ENCODE measurements at regions not wholly inside any gene's neighbourhood (a gene's known extent, or its start where the extent isn't known, plus 50 kb on each side); places are given as distances from the start of the nearest gene placed in this dataset.

DNA sequence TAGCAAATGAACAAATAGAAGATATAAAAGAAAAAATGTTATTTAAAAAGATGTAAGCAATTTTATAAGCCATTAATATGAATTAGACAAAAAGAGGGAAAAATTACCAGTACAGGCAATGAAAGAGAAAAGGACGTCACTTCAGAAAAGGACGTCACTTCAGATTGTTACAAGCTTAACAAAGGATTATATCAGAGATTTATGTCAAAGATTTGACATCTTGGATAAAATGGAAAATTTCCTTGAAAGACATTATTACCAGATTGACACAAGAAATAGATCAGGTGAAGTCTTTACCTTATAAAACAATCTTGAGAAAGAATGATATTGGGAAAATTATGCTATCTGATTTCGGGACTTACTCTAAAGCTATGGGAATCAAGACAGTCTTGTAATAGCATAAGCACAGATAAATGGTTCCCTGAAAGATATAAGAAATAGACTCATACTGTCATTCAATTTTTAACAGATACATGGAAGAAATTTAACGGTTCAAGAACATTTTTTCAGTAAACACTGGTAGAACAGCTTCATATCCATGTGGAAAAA, 625.4 kb upstream of the EDIL3 start:
- no peaks in the 10 kb centered on the region for H3K9me3 Mint-ChIP-seq
- TF ChIP-seq, protein P1, sequence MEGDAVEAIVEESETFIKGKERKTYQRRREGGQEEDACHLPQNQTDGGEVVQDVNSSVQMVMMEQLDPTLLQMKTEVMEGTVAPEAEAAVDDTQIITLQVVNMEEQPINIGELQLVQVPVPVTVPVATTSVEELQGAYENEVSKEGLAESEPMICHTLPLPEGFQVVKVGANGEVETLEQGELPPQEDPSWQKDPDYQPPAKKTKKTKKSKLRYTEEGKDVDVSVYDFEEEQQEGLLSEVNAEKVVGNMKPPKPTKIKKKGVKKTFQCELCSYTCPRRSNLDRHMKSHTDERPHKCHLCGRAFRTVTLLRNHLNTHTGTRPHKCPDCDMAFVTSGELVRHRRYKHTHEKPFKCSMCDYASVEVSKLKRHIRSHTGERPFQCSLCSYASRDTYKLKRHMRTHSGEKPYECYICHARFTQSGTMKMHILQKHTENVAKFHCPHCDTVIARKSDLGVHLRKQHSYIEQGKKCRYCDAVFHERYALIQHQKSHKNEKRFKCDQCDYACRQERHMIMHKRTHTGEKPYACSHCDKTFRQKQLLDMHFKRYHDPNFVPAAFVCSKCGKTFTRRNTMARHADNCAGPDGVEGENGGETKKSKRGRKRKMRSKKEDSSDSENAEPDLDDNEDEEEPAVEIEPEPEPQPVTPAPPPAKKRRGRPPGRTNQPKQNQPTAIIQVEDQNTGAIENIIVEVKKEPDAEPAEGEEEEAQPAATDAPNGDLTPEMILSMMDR (IDR thresholded peaks at IDR 0.05), result no peak
- no peaks in the 10 kb centered on the region for H3K27me3 Mint-ChIP-seq (ENCODE audit: low read depth, poor library complexity)
- DNase-seq, result no peak
- no peaks in the 10 kb centered on the region for H3K36me3 Mint-ChIP-seq (ENCODE audit: low read depth)
- no peak overlapping the region for H3K4me3 Mint-ChIP-seq
- H3K27ac Mint-ChIP-seq, result no peak overlapping the region
- no peaks in the 10 kb centered on the region for H3K4me1 Mint-ChIP-seq

DNA sequence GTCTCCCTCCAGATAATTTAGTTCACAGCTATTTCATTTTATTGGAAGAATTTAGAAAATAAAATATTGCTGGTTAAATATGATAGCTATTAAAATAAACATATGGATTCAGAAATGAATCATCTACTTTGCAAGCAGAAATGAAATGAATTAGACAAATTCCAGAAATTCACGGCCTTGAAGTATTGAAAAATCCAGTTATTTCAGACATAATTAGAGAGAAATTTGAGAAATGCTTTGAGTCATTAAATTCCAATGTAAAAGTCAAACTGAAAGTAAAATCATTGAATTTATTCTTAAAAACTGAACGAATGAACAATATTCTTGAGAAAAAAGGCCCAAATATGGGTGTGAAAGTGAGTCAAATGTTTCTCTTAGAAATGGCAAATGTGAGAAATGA, 632.6 kb upstream of the EDIL3 start:
- Mint-ChIP-seq H3K27me3 (ENCODE audit: low read depth, poor library complexity) (no peaks in the 10 kb centered on the region), H3K9me3 (peaks cover under 1% of the 10 kb centered on the region), H3K4me1 (no peaks in the 10 kb centered on the region), H3K36me3 (ENCODE audit: low read depth) (no peaks in the 10 kb centered on the region), H3K27ac (no peak overlapping the region), H3K4me3 (no peak overlapping the region)
- DNase-seq, result no peak
- TF ChIP-seq, protein P1 (IDR thresholded peaks at IDR 0.05), result no peak

DNA sequence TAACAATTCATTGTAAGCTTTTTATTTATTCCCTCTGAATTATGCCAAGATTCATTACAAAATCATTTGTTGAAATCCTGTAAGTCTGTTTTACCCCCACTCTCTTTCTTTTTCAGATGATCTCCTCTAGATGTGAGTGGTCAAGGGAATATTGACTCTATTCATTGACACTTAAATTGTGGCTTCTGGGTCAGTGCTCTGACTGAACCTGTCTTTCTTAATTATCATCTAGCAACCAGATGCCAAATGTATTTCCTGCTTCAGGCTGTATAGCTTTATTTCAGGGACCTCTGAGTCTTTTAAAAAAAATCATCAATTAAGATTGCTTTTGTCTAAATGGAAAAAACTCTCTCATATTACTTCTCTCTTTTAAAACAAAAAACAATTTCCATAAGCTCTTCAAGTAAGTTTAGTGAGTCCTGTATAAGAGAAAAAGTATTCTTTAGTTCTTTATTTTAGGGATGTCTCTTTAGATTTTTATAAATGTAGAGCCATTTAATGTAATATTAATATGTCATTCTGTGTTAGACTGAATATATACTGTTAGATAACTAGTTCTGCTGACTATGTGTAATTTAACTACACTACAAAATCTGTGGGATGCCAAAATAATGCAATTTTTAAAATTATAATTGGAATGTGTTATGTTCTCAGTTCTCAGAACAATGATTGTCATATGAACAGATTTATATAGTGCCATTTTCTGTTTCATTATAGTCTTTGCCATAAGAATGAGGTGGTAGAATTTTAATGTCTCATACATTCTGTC, 645.8 kb upstream of the EDIL3 start:
- H3K4me3 Mint-ChIP-seq, result no peak overlapping the region
- no peak for DNase-seq
- no peaks in the 10 kb centered on the region for H3K36me3 Mint-ChIP-seq (ENCODE audit: low read depth)
- H3K4me1 Mint-ChIP-seq, result no peaks in the 10 kb centered on the region
- H3K9me3 Mint-ChIP-seq, result no peaks in the 10 kb centered on the region
- H3K27ac Mint-ChIP-seq, result no peak overlapping the region
- TF ChIP-seq, protein P1 (IDR thresholded peaks at IDR 0.05), result no peak
- H3K27me3 Mint-ChIP-seq (ENCODE audit: low read depth, poor library complexity), result peaks cover 4% of the 10 kb centered on the region

DNA sequence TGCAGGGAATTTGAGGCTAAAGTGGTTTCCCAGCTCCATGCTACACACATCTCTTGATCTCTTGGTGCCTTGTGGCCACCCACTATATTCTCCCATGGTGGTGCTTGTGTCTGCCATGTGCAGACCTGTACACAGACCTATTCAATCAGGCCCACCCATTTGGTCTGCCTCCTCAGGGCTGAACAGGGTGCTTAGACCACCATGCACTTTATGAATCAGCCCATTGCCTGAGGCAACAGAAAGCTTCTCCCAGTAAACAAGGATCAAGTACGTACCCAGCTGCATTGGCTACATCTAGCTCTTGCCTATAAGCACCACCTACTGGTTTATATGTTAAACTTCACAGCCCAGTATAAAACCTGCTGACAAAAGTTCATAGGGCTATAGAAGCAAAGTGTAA, 664.3 kb upstream of the EDIL3 start:
- Mint-ChIP-seq H3K36me3 (ENCODE audit: low read depth) (no peaks in the 10 kb centered on the region), H3K27ac (no peak overlapping the region), H3K4me1 (no peaks in the 10 kb centered on the region), H3K4me3 (no peak overlapping the region), H3K27me3 (ENCODE audit: low read depth, poor library complexity) (peaks cover 6% of the 10 kb centered on the region), H3K9me3 (peaks cover 5% of the 10 kb centered on the region)
- TF ChIP-seq, protein P1 (IDR thresholded peaks at IDR 0.05), result peak; percentile 48
- peak; percentile 3 for DNase-seq

DNA sequence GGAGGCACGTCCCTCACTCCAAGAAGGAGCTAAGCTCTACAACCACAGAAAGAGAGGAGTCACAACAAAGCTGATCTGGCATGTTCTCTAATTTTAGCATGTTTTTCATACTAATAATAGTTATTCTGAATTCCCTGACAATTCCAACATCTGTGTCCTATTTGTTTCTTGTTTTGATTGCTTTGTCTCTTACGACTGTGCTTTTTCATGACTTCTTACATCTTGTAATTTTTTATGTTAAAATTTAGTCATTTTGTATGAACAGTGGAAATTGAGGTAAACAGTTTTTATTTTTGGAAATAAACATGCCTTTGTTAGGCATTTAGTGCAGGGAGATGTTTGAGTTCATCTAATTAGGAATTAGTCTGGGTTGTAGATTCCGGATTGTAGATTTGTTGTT, 668.1 kb upstream of the EDIL3 start:
- Mint-ChIP-seq H3K27ac (no peak overlapping the region), H3K4me3 (no peak overlapping the region), H3K27me3 (ENCODE audit: low read depth, poor library complexity) (peaks cover 6% of the 10 kb centered on the region), H3K9me3 (no peaks in the 10 kb centered on the region), H3K4me1 (no peaks in the 10 kb centered on the region), H3K36me3 (ENCODE audit: low read depth) (no peaks in the 10 kb centered on the region)
- TF ChIP-seq, protein P1 (IDR thresholded peaks at IDR 0.05), result no peak
- DNase-seq, result no peak
